Activated CD8-positive, alpha-beta T cell treated with anti-CD3 and anti-CD28 coated beads for 36 hours (primary cell): ENCODE measurements at regions not wholly inside any gene's neighbourhood (a gene's known extent, or its start where the extent isn't known, plus 50 kb on each side); places are given as distances from the start of the nearest gene placed in this dataset.

Experiments
- ATAC-seq: fragments of 200-7000 bp; cut with Tn5 transposase; one replicate; pipeline ENCODE4 v1.10.0; 2021; ENCODE audit warnings: mild to moderate bottlenecking, moderate library complexity
- CTCF ChIA-PET: fragments of 350-600 bp; sonication (Branson Sonifier 250); formaldehyde crosslinking; loops from one replicate; lab custom pipeline; 2021; ENCODE audit warnings: antibody characterized with exemption; lab: Charles Lee
- POLR2A ChIA-PET: fragments of 350-600 bp; sonication (Branson Sonifier 250); formaldehyde crosslinking; loops from one replicate; lab custom pipeline; 2021; ENCODE audit warnings: antibody characterized with exemption; lab: Charles Lee
- DNase-seq: peaks from one replicate; pipeline ENCODE4 v3.0.0-alpha.2; 2020
- H3K27ac Mint-ChIP-seq: one replicate; pipeline ENCODE4 v1.8.0; 2021; ENCODE audit warnings: mild to moderate bottlenecking, mixed read lengths
- H3K27me3 Mint-ChIP-seq: one replicate; pipeline ENCODE4 v1.8.0; 2021; ENCODE audit warnings: mixed read lengths
- H3K36me3 Mint-ChIP-seq: one replicate; pipeline ENCODE4 v1.8.0; 2021; ENCODE audit warnings: low read depth, mixed read lengths
- H3K4me1 Mint-ChIP-seq: one replicate; pipeline ENCODE4 v1.8.0; 2021; ENCODE audit warnings: low read depth, mixed read lengths
- H3K4me3 Mint-ChIP-seq: one replicate; pipeline ENCODE4 v1.8.0; 2021; ENCODE audit warnings: mild to moderate bottlenecking, moderate library complexity, mixed read lengths
- H3K9me3 Mint-ChIP-seq: one replicate; pipeline ENCODE4 v1.8.0; 2021; ENCODE audit warnings: mixed read lengths
- CTCF ChIP-seq: fragments of 200-600 bp; IDR thresholded peaks from one replicate; pipeline ENCODE4 v1.8.0; 2022; ENCODE audit warnings: antibody characterized with exemption, mild to moderate bottlenecking
- intact Hi-C: fragments of 100-400 bp; cut with micrococcal nuclease; formaldehyde crosslinking; loops from one replicate; pipeline ENCODE4 v1.10.0; 2022

GRCh38 chrX:38746102-38746501, 55.2 kb upstream of the MID1IP1 start:
- Mint-ChIP-seq H3K27me3 (no peaks in the 10 kb centered on the region), H3K4me3 (no peak overlapping the region), H3K27ac (no peak overlapping the region), H3K36me3 (no peaks in the 10 kb centered on the region), H3K4me1 (no peaks in the 10 kb centered on the region), H3K9me3 (no peaks in the 10 kb centered on the region)
- no peak for DNase-seq
- ChIA-PET POLR2A (no interaction called here), CTCF (no interaction called here)
- intact Hi-C loops = no loop called here
- no peak for TF ChIP-seq CTCF
- no peak for ATAC-seq

GRCh38 chrX:38750551-38750950, 50.7 kb upstream of the MID1IP1 start:
- TF ChIP-seq CTCF = no peak
- H3K27me3 Mint-ChIP-seq = no peaks in the 10 kb centered on the region
- H3K4me3 Mint-ChIP-seq = no peak overlapping the region
- POLR2A ChIA-PET = no interaction called here
- DNase-seq (no peak), ATAC-seq (no peak)
- CTCF ChIA-PET = interaction anchor here (1.1 to 2.0 kb wide), 2 partner anchors 18 to 399 kb away, joined by 5 to 6 read pairs; no protein-coding TSS in a partner anchor
- intact Hi-C loops = loop anchor here (5.0 kb wide), 1 partner anchor 237 kb away; no protein-coding TSS in a partner anchor
- no peaks in the 10 kb centered on the region for H3K9me3 Mint-ChIP-seq
- no peaks in the 10 kb centered on the region for H3K4me1 Mint-ChIP-seq
- H3K36me3 Mint-ChIP-seq = no peaks in the 10 kb centered on the region
- H3K27ac Mint-ChIP-seq = no peak overlapping the region
